ENCODE measurements at regions not wholly inside any gene's neighbourhood (a gene's known extent, or its start where the extent isn't known, plus 50 kb on each side); places are given as distances from the start of the nearest gene placed in this dataset.

DNA sequence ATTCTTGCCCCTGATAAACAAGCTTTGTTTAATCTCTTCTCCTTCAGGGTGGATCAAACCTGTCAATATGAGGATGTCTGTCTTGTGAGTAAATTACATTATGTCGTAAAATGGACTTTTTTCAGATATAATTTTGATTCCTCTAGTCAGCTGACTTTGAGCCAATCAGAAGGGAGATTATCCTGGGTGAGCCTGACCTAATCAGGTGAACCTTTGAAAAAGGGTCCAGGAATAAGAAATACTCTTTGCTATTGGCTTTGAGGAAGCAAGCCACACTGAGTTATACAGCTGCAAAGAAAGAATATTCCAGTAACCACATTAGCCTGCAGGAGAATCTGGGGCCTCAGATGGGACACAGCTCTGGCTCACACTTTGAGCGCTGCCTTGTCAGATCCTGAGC lies 304.3 kb upstream of the ARRDC3 start:
- Histone ChIP-seq H3K9me3 (ENCODE audit: insufficient read depth, low read depth, low read length) (no peaks in the 10 kb centered on the region), H3K4me3 (ENCODE audit: low read length) (no peak overlapping the region), H3K27me3 (ENCODE audit: insufficient read depth, low read length) (no peaks in the 10 kb centered on the region), H3K4me1 (ENCODE audit: insufficient read depth, low read length) (no peaks in the 10 kb centered on the region), H3K36me3 (ENCODE audit: insufficient read depth, low read length) (no peaks in the 10 kb centered on the region), H3K9ac (ENCODE audit: low read depth, low read length) (no peak overlapping the region), H3K27ac (ENCODE audit: low read depth, low read length) (no peak overlapping the region)
- WGBS = 90% methylated on average over 2 of the region's 2 CpGs

GRCh38 chr5:91684625-91685024 lies 301.5 kb upstream of the ARRDC3 start:
- no peaks in the 10 kb centered on the region for H3K36me3 ChIP-seq (ENCODE audit: insufficient read depth, low read length)
- 100% methylated on average over 1 of the region's 1 CpG for WGBS
- H3K27ac ChIP-seq (ENCODE audit: low read depth, low read length) = no peak overlapping the region
- no peak overlapping the region for H3K4me3 ChIP-seq (ENCODE audit: low read length)
- no peaks in the 10 kb centered on the region for H3K4me1 ChIP-seq (ENCODE audit: insufficient read depth, low read length)
- no peak overlapping the region for H3K9ac ChIP-seq (ENCODE audit: low read depth, low read length)
- H3K9me3 ChIP-seq (ENCODE audit: insufficient read depth, low read depth, low read length) = no peaks in the 10 kb centered on the region
- no peaks in the 10 kb centered on the region for H3K27me3 ChIP-seq (ENCODE audit: insufficient read depth, low read length)

DNA sequence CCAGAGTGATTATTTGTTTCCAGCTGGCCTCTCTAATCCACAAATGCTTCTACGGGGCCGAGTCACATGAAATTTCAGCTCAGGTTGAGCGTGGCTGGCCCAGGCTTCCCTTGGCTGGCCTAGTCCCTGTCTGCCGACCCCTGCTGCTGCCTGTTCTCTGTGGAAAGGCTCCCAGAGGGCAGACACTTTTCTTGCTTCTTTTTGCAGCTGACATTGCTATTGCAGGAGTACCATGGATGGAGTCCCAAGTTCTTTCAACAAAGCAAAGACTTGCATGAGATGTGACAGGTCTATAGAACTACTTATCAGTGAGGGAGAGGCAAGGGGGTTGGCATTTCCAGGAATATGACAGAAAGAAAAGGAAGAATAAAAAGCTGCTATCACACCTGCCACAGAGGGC lies 287.4 kb upstream of the ARRDC3 start:
- Histone ChIP-seq H3K9me3 (ENCODE audit: insufficient read depth, low read depth, low read length) (no peaks in the 10 kb centered on the region), H3K36me3 (ENCODE audit: insufficient read depth, low read length) (no peaks in the 10 kb centered on the region), H3K27ac (ENCODE audit: low read depth, low read length) (no peak overlapping the region), H3K27me3 (ENCODE audit: insufficient read depth, low read length) (no peaks in the 10 kb centered on the region), H3K9ac (ENCODE audit: low read depth, low read length) (no peak overlapping the region), H3K4me1 (ENCODE audit: insufficient read depth, low read length) (peaks cover 15% of the 10 kb centered on the region), H3K4me3 (ENCODE audit: low read length) (no peak overlapping the region)
- WGBS = 56% methylated on average over 4 of the region's 4 CpGs

GRCh38 chr5:91670122-91670521 lies 287.0 kb upstream of the ARRDC3 start:
- WGBS = 85% methylated on average over 2 of the region's 2 CpGs
- Histone ChIP-seq H3K27me3 (ENCODE audit: insufficient read depth, low read length) (no peaks in the 10 kb centered on the region), H3K9me3 (ENCODE audit: insufficient read depth, low read depth, low read length) (no peaks in the 10 kb centered on the region), H3K27ac (ENCODE audit: low read depth, low read length) (no peak overlapping the region), H3K36me3 (ENCODE audit: insufficient read depth, low read length) (no peaks in the 10 kb centered on the region), H3K9ac (ENCODE audit: low read depth, low read length) (no peak overlapping the region), H3K4me1 (ENCODE audit: insufficient read depth, low read length) (peaks cover 15% of the 10 kb centered on the region), H3K4me3 (ENCODE audit: low read length) (no peak overlapping the region)

DNA sequence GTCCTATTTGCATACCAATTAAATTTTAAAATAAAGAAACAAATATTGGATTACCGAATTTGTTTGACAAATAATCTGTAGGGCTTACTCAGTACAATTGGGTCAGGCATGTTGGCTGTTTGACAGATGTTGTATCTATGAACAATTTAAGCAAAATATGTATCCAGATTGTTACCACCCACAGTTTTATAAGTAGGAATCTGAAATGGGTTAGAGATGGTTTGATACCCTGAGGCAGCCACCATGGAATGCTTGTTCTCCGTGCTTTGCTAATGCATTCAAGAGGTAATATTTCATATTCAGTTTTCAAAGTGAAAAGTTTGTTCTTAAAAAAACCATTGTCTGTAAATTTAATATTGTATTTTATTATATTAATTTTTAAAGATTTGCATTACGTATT lies 285.1 kb upstream of the ARRDC3 start:
- Histone ChIP-seq H3K27me3 (ENCODE audit: insufficient read depth, low read length) (no peaks in the 10 kb centered on the region), H3K4me3 (ENCODE audit: low read length) (no peak overlapping the region), H3K9me3 (ENCODE audit: insufficient read depth, low read depth, low read length) (no peaks in the 10 kb centered on the region), H3K9ac (ENCODE audit: low read depth, low read length) (no peak overlapping the region), H3K36me3 (ENCODE audit: insufficient read depth, low read length) (no peaks in the 10 kb centered on the region), H3K27ac (ENCODE audit: low read depth, low read length) (no peak overlapping the region), H3K4me1 (ENCODE audit: insufficient read depth, low read length) (peaks cover 15% of the 10 kb centered on the region)
- WGBS = 96% methylated on average over 3 of the region's 3 CpGs

DNA sequence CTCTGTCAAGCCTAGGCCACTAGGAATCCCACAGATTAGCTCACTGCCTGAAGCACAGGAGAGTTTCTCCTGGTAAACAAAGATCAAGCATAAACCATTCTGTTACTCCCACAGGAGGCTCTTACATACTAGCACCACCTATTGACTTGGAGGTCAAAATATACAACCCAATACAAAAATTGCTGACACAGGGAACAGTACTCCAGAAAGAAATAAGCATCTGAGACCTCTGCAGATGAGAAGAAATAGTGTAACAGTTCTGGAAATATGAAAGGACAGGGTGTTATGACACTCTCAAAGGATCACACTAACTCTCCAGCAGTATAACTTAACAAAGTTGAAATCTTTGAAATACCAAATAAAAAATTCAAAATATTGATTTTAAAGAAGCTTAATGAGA lies 269.6 kb upstream of the ARRDC3 start:
- no peaks in the 10 kb centered on the region for H3K4me1 ChIP-seq (ENCODE audit: insufficient read depth, low read length)
- H3K9me3 ChIP-seq (ENCODE audit: insufficient read depth, low read depth, low read length) = peaks cover 10% of the 10 kb centered on the region
- no peak overlapping the region for H3K9ac ChIP-seq (ENCODE audit: low read depth, low read length)
- no peaks in the 10 kb centered on the region for H3K36me3 ChIP-seq (ENCODE audit: insufficient read depth, low read length)
- H3K27ac ChIP-seq (ENCODE audit: low read depth, low read length) = no peak overlapping the region
- H3K4me3 ChIP-seq (ENCODE audit: low read length) = no peak overlapping the region
- H3K27me3 ChIP-seq (ENCODE audit: insufficient read depth, low read length) = no peaks in the 10 kb centered on the region

- Histone ChIP-seq H3K27ac (ENCODE audit: low read depth, low read length) (no peak overlapping the region), H3K9ac (ENCODE audit: low read depth, low read length) (no peak overlapping the region), H3K9me3 (ENCODE audit: insufficient read depth, low read depth, low read length) (0 out of 2 replicates have a peak, but pooled peaks cover 3% of the 10 kb centered on the region), H3K4me3 (ENCODE audit: low read length) (no peak overlapping the region), H3K36me3 (ENCODE audit: insufficient read depth, low read length) (no peaks in the 10 kb centered on the region), H3K4me1 (ENCODE audit: insufficient read depth, low read length) (no peaks in the 10 kb centered on the region), H3K27me3 (ENCODE audit: insufficient read depth, low read length) (no peaks in the 10 kb centered on the region)
Observed at GRCh38 chr5:91651704-91652103, 268.6 kb upstream of the ARRDC3 start.

GRCh38 chr5:91645347-91645746 lies 262.2 kb upstream of the ARRDC3 start:
- H3K27ac ChIP-seq (ENCODE audit: low read depth, low read length) = no peak overlapping the region
- WGBS = 81% methylated on average over 4 of the region's 4 CpGs

GRCh38 chr5:91643797-91644196 lies 260.7 kb upstream of the ARRDC3 start:
- no peaks in the 10 kb centered on the region for H3K9me3 ChIP-seq (ENCODE audit: insufficient read depth, low read depth, low read length)
- H3K4me1 ChIP-seq (ENCODE audit: insufficient read depth, low read length) = peaks cover 13% of the 10 kb centered on the region
- no peaks in the 10 kb centered on the region for H3K27me3 ChIP-seq (ENCODE audit: insufficient read depth, low read length)
- no peak overlapping the region for H3K4me3 ChIP-seq (ENCODE audit: low read length)
- H3K36me3 ChIP-seq (ENCODE audit: insufficient read depth, low read length) = no peaks in the 10 kb centered on the region
- no peak overlapping the region for H3K9ac ChIP-seq (ENCODE audit: low read depth, low read length)
- H3K27ac ChIP-seq (ENCODE audit: low read depth, low read length) = no peak overlapping the region
- 100% methylated on average over 1 of the region's 2 CpGs for WGBS

More at GRCh38 chr5:91645347-91645746, 262.2 kb upstream of the ARRDC3 start:
- no peaks in the 10 kb centered on the region for H3K36me3 ChIP-seq (ENCODE audit: insufficient read depth, low read length)
- no peaks in the 10 kb centered on the region for H3K9me3 ChIP-seq (ENCODE audit: insufficient read depth, low read depth, low read length)
- no peaks in the 10 kb centered on the region for H3K27me3 ChIP-seq (ENCODE audit: insufficient read depth, low read length)
- H3K4me3 ChIP-seq (ENCODE audit: low read length) = no peak overlapping the region
- H3K4me1 ChIP-seq (ENCODE audit: insufficient read depth, low read length) = peaks cover 4% of the 10 kb centered on the region; the same call in 1 of the 2 replicates
- no peak overlapping the region for H3K9ac ChIP-seq (ENCODE audit: low read depth, low read length)

GRCh38 chr5:91642581-91642980 lies 259.5 kb upstream of the ARRDC3 start:
- Histone ChIP-seq H3K9me3 (ENCODE audit: insufficient read depth, low read depth, low read length) (no peaks in the 10 kb centered on the region), H3K4me3 (ENCODE audit: low read length) (no peak overlapping the region), H3K9ac (ENCODE audit: low read depth, low read length) (no peak overlapping the region), H3K36me3 (ENCODE audit: insufficient read depth, low read length) (no peaks in the 10 kb centered on the region), H3K27ac (ENCODE audit: low read depth, low read length) (no peak overlapping the region), H3K4me1 (ENCODE audit: insufficient read depth, low read length) (peaks cover 13% of the 10 kb centered on the region), H3K27me3 (ENCODE audit: insufficient read depth, low read length) (no peaks in the 10 kb centered on the region)
- WGBS = 81% methylated on average over 5 of the region's 5 CpGs

DNA sequence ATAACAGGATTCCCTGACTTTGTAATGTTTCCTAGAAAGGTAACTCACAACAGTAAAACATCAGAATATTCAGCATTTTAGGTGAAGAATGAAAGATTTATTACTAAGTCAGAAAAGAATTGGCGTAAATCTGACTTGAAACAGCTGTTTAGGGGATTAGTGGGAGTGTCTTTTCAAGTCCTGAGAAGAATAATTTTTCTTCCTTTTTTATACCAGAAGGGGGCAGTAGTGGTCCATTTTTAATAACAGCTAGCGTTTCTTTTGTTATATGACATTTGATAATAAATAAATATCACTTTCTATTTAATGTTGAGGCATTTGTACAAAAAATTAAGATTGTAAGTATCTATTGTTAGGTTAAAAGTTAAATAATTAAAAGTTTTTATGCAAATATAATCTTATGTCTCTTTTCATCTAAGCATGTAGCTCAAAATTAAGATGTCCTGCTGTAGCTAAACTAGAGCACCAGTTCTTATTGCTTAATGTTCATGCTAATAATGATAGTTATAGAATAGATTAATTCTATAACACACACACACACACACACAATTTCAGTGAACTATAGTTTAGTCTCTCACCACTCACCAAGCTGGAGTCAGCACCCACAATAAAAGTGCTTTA lies 258.7 kb upstream of the ARRDC3 start:
- no peak overlapping the region for H3K9ac ChIP-seq (ENCODE audit: low read depth, low read length)

DNA sequence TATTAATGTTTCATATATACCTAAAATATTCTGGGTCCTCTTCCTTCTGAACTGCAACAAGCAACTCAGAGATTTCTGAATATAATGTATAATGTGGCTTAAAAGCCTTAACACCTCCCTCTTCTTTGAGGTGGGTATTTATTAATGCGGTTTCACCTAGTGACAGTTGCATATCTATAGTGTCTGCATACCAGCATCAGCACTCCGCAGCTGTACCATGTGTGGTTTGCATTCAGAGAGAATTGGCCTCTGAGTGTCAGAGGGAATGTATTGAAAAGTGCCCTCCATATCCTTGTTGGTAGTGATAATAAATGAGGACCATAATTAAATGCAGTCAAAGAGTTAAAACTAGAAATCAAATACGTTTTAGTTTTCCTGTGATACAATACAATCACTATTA lies 256.6 kb upstream of the ARRDC3 start:
- WGBS = 30% methylated on average over 2 of the region's 3 CpGs

More for the DNA sequence above, 258.7 kb upstream of the ARRDC3 start:
- H3K27ac ChIP-seq (ENCODE audit: low read depth, low read length) = no peak overlapping the region
- 43% methylated on average over 1 of the region's 2 CpGs for WGBS
- H3K27me3 ChIP-seq (ENCODE audit: insufficient read depth, low read length) = no peaks in the 10 kb centered on the region
- H3K4me3 ChIP-seq (ENCODE audit: low read length) = no peak overlapping the region
- no peaks in the 10 kb centered on the region for H3K36me3 ChIP-seq (ENCODE audit: insufficient read depth, low read length)
- no peaks in the 10 kb centered on the region for H3K9me3 ChIP-seq (ENCODE audit: insufficient read depth, low read depth, low read length)
- peaks cover 13% of the 10 kb centered on the region for H3K4me1 ChIP-seq (ENCODE audit: insufficient read depth, low read length)

More for the DNA sequence above, 256.6 kb upstream of the ARRDC3 start:
- H3K9ac ChIP-seq (ENCODE audit: low read depth, low read length) = no peak overlapping the region
- H3K4me3 ChIP-seq (ENCODE audit: low read length) = no peak overlapping the region
- no peak overlapping the region for H3K27ac ChIP-seq (ENCODE audit: low read depth, low read length)
- H3K4me1 ChIP-seq (ENCODE audit: insufficient read depth, low read length) = peaks cover 13% of the 10 kb centered on the region
- H3K27me3 ChIP-seq (ENCODE audit: insufficient read depth, low read length) = no peaks in the 10 kb centered on the region
- H3K9me3 ChIP-seq (ENCODE audit: insufficient read depth, low read depth, low read length) = no peaks in the 10 kb centered on the region
- no peaks in the 10 kb centered on the region for H3K36me3 ChIP-seq (ENCODE audit: insufficient read depth, low read length)
